ENCODE measurements at regions not wholly inside any gene's neighbourhood (a gene's known extent, or its start where the extent isn't known, plus 50 kb on each side); places are given as distances from the start of the nearest gene placed in this dataset.

DNA sequence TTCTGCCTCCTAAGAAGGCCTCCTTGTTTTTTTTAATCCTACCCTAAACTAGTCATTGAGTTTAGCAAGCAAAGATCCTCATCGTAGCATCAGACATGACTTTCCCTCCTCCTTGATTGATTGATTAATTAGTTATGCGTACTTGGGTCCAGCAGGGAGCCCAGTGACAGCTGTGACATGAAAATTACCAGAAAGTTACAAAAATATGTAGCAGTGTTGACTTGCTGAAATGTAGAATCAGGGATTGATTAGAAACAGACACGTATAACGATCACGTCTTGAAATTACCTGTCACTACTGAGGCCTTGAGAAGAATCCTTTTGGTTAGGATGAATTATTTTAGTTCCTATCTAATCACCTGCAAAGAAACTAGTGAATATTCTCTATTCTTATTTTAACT is 167.4 kb upstream of the MPPED2 start:
- intact Hi-C loops (cut with micrococcal nuclease; ENCODE audit: unreplicated experiment) (no loop called here), in situ Hi-C loops (cut with HindIII; ENCODE audit: low pct_unique_long_range_greater_than_20kb, low sequenced_read_pairs) (no loop called here)
- H3K4me3 ChIP-seq (ENCODE audit: low read depth in 2 of 2, low read length in 2 of 2) = no peak overlapping the region
- ATAC-seq (no peak), DNase-seq (ENCODE audit: low read depth, low spot score) (no peak)
- POLR2A ChIA-PET = no interaction called here
- H3K36me3 ChIP-seq (ENCODE audit: control insufficient read depth, insufficient read depth, low read length) = no peaks in the 10 kb centered on the region
- H3K4me1 ChIP-seq (ENCODE audit: control insufficient read depth, insufficient read depth, low read length) = no peaks in the 10 kb centered on the region
- H3K9me3 ChIP-seq (ENCODE audit: control insufficient read depth, insufficient read depth, low read depth, low read length) = no peaks in the 10 kb centered on the region
- H3K27me3 ChIP-seq (ENCODE audit: control insufficient read depth, insufficient read depth, low read length) = no peaks in the 10 kb centered on the region
- CTCF ChIA-PET = no interaction called here
- BruUV-seq (replicated peaks) = no TSS peak
- H3K27ac ChIP-seq (ENCODE audit: low read length) = no peak overlapping the region
- TF ChIP-seq TCF7L2 (IDR thresholded peaks at IDR 0.05; ENCODE audit: low read depth, low read length) = no peak
- TF ChIP-seq SIN3A (IDR thresholded peaks at IDR 0.05; ENCODE audit: borderline replicate concordance, insufficient read depth, low read depth, low read length) = no peak
- TF ChIP-seq, protein P1, sequence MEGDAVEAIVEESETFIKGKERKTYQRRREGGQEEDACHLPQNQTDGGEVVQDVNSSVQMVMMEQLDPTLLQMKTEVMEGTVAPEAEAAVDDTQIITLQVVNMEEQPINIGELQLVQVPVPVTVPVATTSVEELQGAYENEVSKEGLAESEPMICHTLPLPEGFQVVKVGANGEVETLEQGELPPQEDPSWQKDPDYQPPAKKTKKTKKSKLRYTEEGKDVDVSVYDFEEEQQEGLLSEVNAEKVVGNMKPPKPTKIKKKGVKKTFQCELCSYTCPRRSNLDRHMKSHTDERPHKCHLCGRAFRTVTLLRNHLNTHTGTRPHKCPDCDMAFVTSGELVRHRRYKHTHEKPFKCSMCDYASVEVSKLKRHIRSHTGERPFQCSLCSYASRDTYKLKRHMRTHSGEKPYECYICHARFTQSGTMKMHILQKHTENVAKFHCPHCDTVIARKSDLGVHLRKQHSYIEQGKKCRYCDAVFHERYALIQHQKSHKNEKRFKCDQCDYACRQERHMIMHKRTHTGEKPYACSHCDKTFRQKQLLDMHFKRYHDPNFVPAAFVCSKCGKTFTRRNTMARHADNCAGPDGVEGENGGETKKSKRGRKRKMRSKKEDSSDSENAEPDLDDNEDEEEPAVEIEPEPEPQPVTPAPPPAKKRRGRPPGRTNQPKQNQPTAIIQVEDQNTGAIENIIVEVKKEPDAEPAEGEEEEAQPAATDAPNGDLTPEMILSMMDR (IDR thresholded peaks at IDR 0.05) = no peak
- TF ChIP-seq POLR2AphosphoS5 (IDR thresholded peaks at IDR 0.05; ENCODE audit: low read depth, low read length) = no peak
- TF ChIP-seq, protein P2, sequence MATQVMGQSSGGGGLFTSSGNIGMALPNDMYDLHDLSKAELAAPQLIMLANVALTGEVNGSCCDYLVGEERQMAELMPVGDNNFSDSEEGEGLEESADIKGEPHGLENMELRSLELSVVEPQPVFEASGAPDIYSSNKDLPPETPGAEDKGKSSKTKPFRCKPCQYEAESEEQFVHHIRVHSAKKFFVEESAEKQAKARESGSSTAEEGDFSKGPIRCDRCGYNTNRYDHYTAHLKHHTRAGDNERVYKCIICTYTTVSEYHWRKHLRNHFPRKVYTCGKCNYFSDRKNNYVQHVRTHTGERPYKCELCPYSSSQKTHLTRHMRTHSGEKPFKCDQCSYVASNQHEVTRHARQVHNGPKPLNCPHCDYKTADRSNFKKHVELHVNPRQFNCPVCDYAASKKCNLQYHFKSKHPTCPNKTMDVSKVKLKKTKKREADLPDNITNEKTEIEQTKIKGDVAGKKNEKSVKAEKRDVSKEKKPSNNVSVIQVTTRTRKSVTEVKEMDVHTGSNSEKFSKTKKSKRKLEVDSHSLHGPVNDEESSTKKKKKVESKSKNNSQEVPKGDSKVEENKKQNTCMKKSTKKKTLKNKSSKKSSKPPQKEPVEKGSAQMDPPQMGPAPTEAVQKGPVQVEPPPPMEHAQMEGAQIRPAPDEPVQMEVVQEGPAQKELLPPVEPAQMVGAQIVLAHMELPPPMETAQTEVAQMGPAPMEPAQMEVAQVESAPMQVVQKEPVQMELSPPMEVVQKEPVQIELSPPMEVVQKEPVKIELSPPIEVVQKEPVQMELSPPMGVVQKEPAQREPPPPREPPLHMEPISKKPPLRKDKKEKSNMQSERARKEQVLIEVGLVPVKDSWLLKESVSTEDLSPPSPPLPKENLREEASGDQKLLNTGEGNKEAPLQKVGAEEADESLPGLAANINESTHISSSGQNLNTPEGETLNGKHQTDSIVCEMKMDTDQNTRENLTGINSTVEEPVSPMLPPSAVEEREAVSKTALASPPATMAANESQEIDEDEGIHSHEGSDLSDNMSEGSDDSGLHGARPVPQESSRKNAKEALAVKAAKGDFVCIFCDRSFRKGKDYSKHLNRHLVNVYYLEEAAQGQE (IDR thresholded peaks at IDR 0.05; ENCODE audit: insufficient read depth in 1 of 2, low read depth in 2 of 2, low read length in 1 of 2) = no peak

DNA sequence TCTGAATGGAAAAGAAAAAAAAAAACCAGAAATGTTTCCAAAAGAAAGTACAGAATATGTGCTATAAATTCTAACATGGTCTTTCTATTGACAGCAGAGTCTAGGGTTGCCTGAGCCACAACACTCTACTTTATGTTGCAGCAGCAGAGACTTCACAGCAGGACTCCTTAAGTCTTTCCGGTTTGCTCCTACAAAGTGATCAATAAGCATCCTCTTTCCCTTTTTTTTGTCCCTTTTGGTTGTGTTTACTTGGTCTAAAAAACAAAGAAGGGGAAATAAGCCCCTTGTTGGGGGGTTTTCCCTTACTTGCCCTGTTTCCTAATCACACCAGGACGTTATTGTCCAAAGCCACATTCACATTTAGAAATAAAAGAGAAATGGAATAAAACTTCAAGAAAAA is 163.1 kb upstream of the MPPED2 start:
- no peak for DNase-seq (ENCODE audit: low read depth, low spot score)
- Histone ChIP-seq H3K27me3 (ENCODE audit: control insufficient read depth, insufficient read depth, low read length) (no peaks in the 10 kb centered on the region), H3K4me1 (ENCODE audit: control insufficient read depth, insufficient read depth, low read length) (no peaks in the 10 kb centered on the region), H3K36me3 (ENCODE audit: control insufficient read depth, insufficient read depth, low read length) (no peaks in the 10 kb centered on the region), H3K4me3 (ENCODE audit: low read depth in 2 of 2, low read length in 2 of 2) (no peak overlapping the region), H3K27ac (ENCODE audit: low read length) (no peak overlapping the region), H3K9me3 (ENCODE audit: control insufficient read depth, insufficient read depth, low read depth, low read length) (no peaks in the 10 kb centered on the region)
- ATAC-seq = no peak
- in situ Hi-C loops (cut with HindIII; ENCODE audit: low pct_unique_long_range_greater_than_20kb, low sequenced_read_pairs) (no loop called here), intact Hi-C loops (cut with micrococcal nuclease; ENCODE audit: unreplicated experiment) (no loop called here)
- no peak for TF ChIP-seq POLR2AphosphoS5 (IDR thresholded peaks at IDR 0.05; ENCODE audit: low read depth, low read length)
- TF ChIP-seq, protein P1 (IDR thresholded peaks at IDR 0.05) = no peak
- TF ChIP-seq SIN3A (IDR thresholded peaks at IDR 0.05; ENCODE audit: borderline replicate concordance, insufficient read depth, low read depth, low read length) = no peak
- no peak for TF ChIP-seq TCF7L2 (IDR thresholded peaks at IDR 0.05; ENCODE audit: low read depth, low read length)
- TF ChIP-seq, protein P2 (IDR thresholded peaks at IDR 0.05; ENCODE audit: insufficient read depth in 1 of 2, low read depth in 2 of 2, low read length in 1 of 2) = no peak
- POLR2A ChIA-PET = no interaction called here
- BruUV-seq (replicated peaks) = no TSS peak
- CTCF ChIA-PET = no interaction called here

Data from Panc1 (cell line).